SK-MEL-5 (cell line): ENCODE measurements at regions not wholly inside any gene's neighbourhood (a gene's known extent, or its start where the extent isn't known, plus 50 kb on each side); places are given as distances from the start of the nearest gene placed in this dataset.
"Not testable (repeated sequence)": the region's sequence is repeated elsewhere in the genome, so short reads cannot be mapped to it uniquely, and the experiment has no call there.

Experiments used
- DNase-seq: peaks from one replicate; pipeline ENCODE4 v3.0.0-alpha.2; 2016; ENCODE audit warnings: low read depth, low spot score
- in situ Hi-C: cut with HindIII; loops from 2 replicates; pipeline ENCODE4 v1.10.0; 2016; ENCODE audit warnings: low sequenced_read_pairs, high pct_unique_total_duplicates, low pct_unique_long_range_greater_than_20kb

GRCh38 chr5:135776457-135776856 is 58.0 kb upstream of the SLC25A48 start:
- in situ Hi-C loops: no loop called here
- DNase-seq: no peak

GRCh38 chr5:135761746-135762145 is 72.7 kb upstream of the SLC25A48 start:
- in situ Hi-C loops: no loop called here
- DNase-seq: no peak

GRCh38 chr5:135759149-135759784 is 75.2 kb upstream of the SLC25A48 start:
- DNase-seq: no peak
- in situ Hi-C loops: no loop called here

GRCh38 chr5:135753990-135754389 is 80.5 kb upstream of the SLC25A48 start:
- in situ Hi-C loops: no loop called here
- DNase-seq: no peak

GRCh38 chr5:135750506-135750905 is 84.0 kb upstream of the SLC25A48 start:
- in situ Hi-C loops: no loop called here
- peak; percentile 17 for DNase-seq

- in situ Hi-C loops: no loop called here
- no peak for DNase-seq
Observed at GRCh38 chr5:135747824-135748223, 86.6 kb upstream of the SLC25A48 start.

GRCh38 chr5:135745897-135746500 is 88.5 kb upstream of the SLC25A48 start:
- DNase-seq: peak; percentile 26
- in situ Hi-C loops: no loop called here

- in situ Hi-C loops: no loop called here
- DNase-seq: no peak
Observed at GRCh38 chr5:135743705-135744411, 90.6 kb upstream of the SLC25A48 start.

GRCh38 chr5:135743181-135743580 is 91.3 kb upstream of the SLC25A48 start:
- in situ Hi-C loops: no loop called here
- no peak for DNase-seq

GRCh38 chr5:135742240-135742639 is 92.2 kb upstream of the SLC25A48 start:
- in situ Hi-C loops, DNase-seq: not testable (repeated sequence)

GRCh38 chr5:135741040-135741439 is 93.4 kb upstream of the SLC25A48 start:
- DNase-seq: no peak
- in situ Hi-C loops: no loop called here

GRCh38 chr5:135740475-135740874 is 94.0 kb upstream of the SLC25A48 start:
- no peak for DNase-seq
- in situ Hi-C loops: no loop called here

GRCh38 chr5:135739383-135739981 is 95.0 kb upstream of the SLC25A48 start:
- in situ Hi-C loops: no loop called here

GRCh38 chr5:135738564-135738875 is 95.9 kb upstream of the SLC25A48 start:
- in situ Hi-C loops: no loop called here

More at GRCh38 chr5:135739383-135739981, 95.0 kb upstream of the SLC25A48 start:
- no peak for DNase-seq

GRCh38 chr5:135737701-135738563 is 96.5 kb upstream of the SLC25A48 start:
- in situ Hi-C loops: no loop called here
- no peak for DNase-seq

More at GRCh38 chr5:135738564-135738875, 95.9 kb upstream of the SLC25A48 start:
- DNase-seq: no peak

- DNase-seq, in situ Hi-C loops: not testable (repeated sequence)
Observed at GRCh38 chr5:135736952-135737351, 97.5 kb upstream of the SLC25A48 start.

GRCh38 chr5:135735831-135736230 is 98.6 kb upstream of the SLC25A48 start:
- in situ Hi-C loops: no loop called here
- DNase-seq: no peak

GRCh38 chr5:135734956-135735355 is 99.5 kb upstream of the SLC25A48 start:
- in situ Hi-C loops, DNase-seq: not testable (repeated sequence)
